Natural killer cell treated with Interleukin-12 subunit alpha and Interleukin-12 subunit beta and Interleukin-15 and Interleukin-18, amount 100 ng/mL, for 72 hours (primary cell): ENCODE measurements at regions not wholly inside any gene's neighbourhood (a gene's known extent, or its start where the extent isn't known, plus 50 kb on each side); places are given as distances from the start of the nearest gene placed in this dataset.

ENCODE experiments used
- ATAC-seq, 2 donors: fragments of 150-1000 bp; cut with Tn5 transposase in 1 of 2; sonication (Bioruptor Pico), chemical (Tn5 transposase) in 1 of 2; 2 replicates each; pipeline ENCODE4 v1.10.0; 2021
- DNase-seq: peaks from one replicate; pipeline ENCODE4 v3.0.0; 2022; ENCODE audit warnings: low spot score
- H3K27ac Mint-ChIP-seq, 2 donors: 1 replicate in 1 of 2; 2 replicates in 1 of 2; pipeline ENCODE4 v1.8.0; 2022; ENCODE audit warnings: mixed read lengths in 2 of 2, mild to moderate bottlenecking in 1 of 2, moderate library complexity in 1 of 2
- H3K27me3 Mint-ChIP-seq, 2 donors: 1 replicate in 1 of 2; 2 replicates in 1 of 2; pipeline ENCODE4 v1.8.0; 2022; ENCODE audit warnings: mixed read lengths in 2 of 2
- H3K36me3 Mint-ChIP-seq: one replicate; pipeline ENCODE4 v1.8.0; 2022; ENCODE audit warnings: mixed read lengths
- H3K4me1 Mint-ChIP-seq, 2 donors: 1 replicate in 1 of 2; 2 replicates in 1 of 2; pipeline ENCODE4 v1.8.0; 2022; ENCODE audit warnings: low read depth in 2 of 2, mixed read lengths in 2 of 2, mild to moderate bottlenecking in 1 of 2
- H3K4me3 Mint-ChIP-seq: one replicate; pipeline ENCODE4 v1.8.0; 2022; ENCODE audit warnings: mixed read lengths
- H3K9me3 Mint-ChIP-seq: 2 replicates; pipeline ENCODE4 v1.8.0; 2022; ENCODE audit warnings: mixed read lengths

- ATAC-seq (no peak), DNase-seq (no peak)
- Mint-ChIP-seq H3K36me3 (peaks cover 5% of the 10 kb centered on the region), H3K4me1 (no peaks in the 10 kb centered on the region), H3K27me3 (peaks cover 0 to 14% of the 10 kb centered on the region in 2 donors), H3K27ac (no peak overlapping the region), H3K9me3 (no peaks in the 10 kb centered on the region), H3K4me3 (no peak overlapping the region)
Observed at GRCh38 chrX:76228499-76228898, 55.6 kb downstream of the PBDC1 start.

- ATAC-seq, result no peak
- Mint-ChIP-seq H3K9me3 (no peaks in the 10 kb centered on the region), H3K27ac (no peak overlapping the region), H3K4me1 (no peaks in the 10 kb centered on the region), H3K27me3 (peaks cover 0 to 24% of the 10 kb centered on the region in 2 donors), H3K4me3 (no peak overlapping the region), H3K36me3 (no peaks in the 10 kb centered on the region)
- DNase-seq, result no peak
Observed at GRCh38 chrX:76248901-76249300, 76.0 kb downstream of the PBDC1 start.

GRCh38 chrX:76253432-76253831 is 80.6 kb downstream of the PBDC1 start:
- Mint-ChIP-seq H3K27ac (no peak overlapping the region), H3K4me3 (no peak overlapping the region), H3K36me3 (no peaks in the 10 kb centered on the region), H3K27me3 (peaks cover 8 to 23% of the 10 kb centered on the region in 2 donors), H3K9me3 (no peaks in the 10 kb centered on the region), H3K4me1 (no peaks in the 10 kb centered on the region)
- ATAC-seq, result peak; percentile 52 to 58
- no peak for DNase-seq

GRCh38 chrX:76279007-76279406 is 106.1 kb downstream of the PBDC1 start:
- no peak for DNase-seq
- H3K36me3 Mint-ChIP-seq, result no peaks in the 10 kb centered on the region
- H3K4me1 Mint-ChIP-seq, result no peaks in the 10 kb centered on the region
- no peak overlapping the region for H3K27ac Mint-ChIP-seq
- peaks cover 18 to 25% of the 10 kb centered on the region in 2 donors for H3K27me3 Mint-ChIP-seq
- no peaks in the 10 kb centered on the region for H3K9me3 Mint-ChIP-seq
- ATAC-seq, result no peak
- no peak overlapping the region for H3K4me3 Mint-ChIP-seq
